H1 (cell line): ENCODE measurements at regions not wholly inside any gene's neighbourhood (a gene's known extent, or its start where the extent isn't known, plus 50 kb on each side); places are given as distances from the start of the nearest gene placed in this dataset.

Experiments
- CTCF ChIA-PET: fragments of 300-600 bp; sonication (Branson Sonifier 250); formaldehyde crosslinking; loops from one replicate; lab custom pipeline; 2021; ENCODE audit not compliant: partially characterized antibody; lab: Charles Lee
- POLR2A ChIA-PET: fragments of 300-600 bp; sonication (Branson Sonifier 250); formaldehyde crosslinking; loops from one replicate; lab custom pipeline; 2021; ENCODE audit warnings: inconsistent platforms; ENCODE audit not compliant: partially characterized antibody; lab: Charles Lee
- DNase-seq, 2 experiments: peaks; one replicate each; pipeline versions ENCODE4 v3.0.0 to v3.0.0-alpha.2; 2010 to 2022; ENCODE audit warnings: low spot score in 2 of 2, low read depth in 1 of 2, mixed read lengths in 1 of 2
- FAIRE-seq: peaks from 2 replicates; lab custom pipeline; 2011; peaks lifted over from hg19 to GRCh38; lab: Jason Lieb, UNC
- H2AFZ ChIP-seq: 2 replicates; pipeline ENCODE4 v1.8.1; 2012; ENCODE audit warnings: low read length, inconsistent platforms
- H2AK5ac ChIP-seq: 2 replicates; pipeline ENCODE4 v1.6.1; 2013; ENCODE audit warnings: low read depth, low read length
- H2BK120ac ChIP-seq: replicated peaks from 2 replicates; pipeline ENCODE3; 2013; ENCODE audit warnings: low read depth, low read length, inconsistent platforms
- H2BK12ac ChIP-seq: 2 replicates; pipeline ENCODE4 v1.6.1; 2013; ENCODE audit warnings: low read depth, low read length
- H2BK15ac ChIP-seq: 2 replicates; pipeline ENCODE4 v1.6.1; 2013; ENCODE audit warnings: low read length
- H2BK20ac ChIP-seq: 2 replicates; pipeline ENCODE4 v1.6.1; 2013; ENCODE audit warnings: low read length
- H2BK5ac ChIP-seq: 2 replicates; pipeline ENCODE4 v1.6.1; 2013; ENCODE audit warnings: low read depth, low read length
- H3K14ac ChIP-seq: 2 replicates; pipeline ENCODE4 v1.6.1; 2013; ENCODE audit warnings: inconsistent platforms; ENCODE audit not compliant: insufficient read length
- H3K18ac ChIP-seq: 2 replicates; pipeline ENCODE4 v1.6.1; 2013; ENCODE audit warnings: low read length; ENCODE audit errors: extremely low read depth
- H3K23ac ChIP-seq: 2 replicates; pipeline ENCODE4 v1.6.1; 2013; ENCODE audit warnings: inconsistent platforms; ENCODE audit not compliant: insufficient read length
- H3K23me2 ChIP-seq: 2 replicates; pipeline ENCODE4 v1.6.1; 2013; ENCODE audit warnings: low read depth, low read length
- H3K27ac ChIP-seq: 2 replicates; pipeline ENCODE4 v1.6.1; 2011; ENCODE audit warnings: low read depth, low read length, inconsistent platforms
- H3K27me3 ChIP-seq, 4 experiments: replicated peaks in 1 of 4; 1 replicate in 1 of 4; 2 replicates in 3 of 4; pipeline versions ENCODE4 v1.6.1 to v1.8.1; 2011 to 2013; ENCODE audit warnings: low read length in 3 of 4, mild to moderate bottlenecking in 3 of 4, inconsistent platforms in 2 of 4, mixed read lengths in 2 of 4, moderate library complexity in 1 of 4; ENCODE audit not compliant: control insufficient read depth in 3 of 4, insufficient read depth in 3 of 4; ENCODE audit errors: extremely low read depth in 1 of 4
- H3K36me3 ChIP-seq, 4 experiments: 2 replicates each; pipeline versions ENCODE4 v1.6.1 to v1.8.1; 2011 to 2013; ENCODE audit warnings: mild to moderate bottlenecking in 4 of 4, low read length in 3 of 4, moderate library complexity in 2 of 4, control low read depth in 1 of 4, inconsistent platforms in 1 of 4; ENCODE audit not compliant: insufficient read depth in 4 of 4, control insufficient read depth in 2 of 4
- H3K4ac ChIP-seq: replicated peaks from 2 replicates; pipeline ENCODE3; 2013; ENCODE audit warnings: low read length, low read depth, mixed read lengths, inconsistent platforms; ENCODE audit not compliant: insufficient read length
- H3K4me1 ChIP-seq, 4 experiments: replicated peaks in 1 of 4; 1 replicate in 1 of 4; 2 replicates in 3 of 4; pipeline versions ENCODE4 v1.6.1 to v1.8.1; 2011 to 2013; ENCODE audit warnings: low read length in 3 of 4, inconsistent platforms in 2 of 4, mixed read lengths in 1 of 4; ENCODE audit not compliant: insufficient read depth in 4 of 4, control insufficient read depth in 3 of 4
- H3K4me2 ChIP-seq, 2 experiments: 2 replicates each; pipeline versions ENCODE4 v1.6.1 to v1.8.1; 2011 to 2013; ENCODE audit warnings: low read depth in 2 of 2, low read length in 2 of 2, control low read depth in 1 of 2, inconsistent platforms in 1 of 2, mild to moderate bottlenecking in 1 of 2; ENCODE audit not compliant: insufficient read depth in 1 of 2
- H3K4me3 ChIP-seq, 4 experiments: fragments of 200-600, 300-600 bp in 1 of 4; sonication (generic), shearing (Covaris generic), sonication (Bioruptor Twin) in 1 of 4; 2 replicates each; pipeline versions ENCODE4 v1.5.1 to v1.8.1; 2011 to 2016; ENCODE audit warnings: low read length in 4 of 4, low read depth in 3 of 4, control low read depth in 2 of 4, inconsistent platforms in 2 of 4, mild to moderate bottlenecking in 2 of 4, mixed read lengths in 1 of 4, moderate library complexity in 1 of 4; ENCODE audit not compliant: insufficient read depth in 2 of 4; ENCODE audit errors: extremely low read depth in 1 of 4
- H3K56ac ChIP-seq: replicated peaks from 2 replicates; pipeline ENCODE3; 2013; ENCODE audit warnings: low read depth, mild to moderate bottlenecking, mixed read lengths, low read length, inconsistent platforms; ENCODE audit not compliant: insufficient read length
- H3K79me1 ChIP-seq: 2 replicates; pipeline ENCODE4 v1.6.1; 2013; ENCODE audit warnings: low read depth, low read length, control low read depth
- H3K79me2 ChIP-seq, 2 experiments: 2 replicates each; pipeline versions ENCODE4 v1.6.1 to v1.8.1; 2012 to 2013; ENCODE audit warnings: low read length in 2 of 2, mild to moderate bottlenecking in 2 of 2, inconsistent platforms in 1 of 2; ENCODE audit not compliant: insufficient read depth in 2 of 2, control insufficient read depth in 1 of 2
- H3K9ac ChIP-seq, 4 experiments: replicated peaks in 1 of 4; 1 replicate in 1 of 4; 2 replicates in 3 of 4; pipeline versions ENCODE4 v1.6.1 to v1.8.1; 2011 to 2013; ENCODE audit warnings: low read depth in 3 of 4, low read length in 3 of 4, control low read depth in 2 of 4, mild to moderate bottlenecking in 2 of 4, moderate library complexity in 2 of 4, inconsistent platforms in 1 of 4; ENCODE audit errors: extremely low read depth in 1 of 4
- H3K9me3 ChIP-seq, 2 experiments: 2 replicates each; pipeline versions ENCODE4 v1.6.1 to v1.8.1; 2012 to 2013; ENCODE audit warnings: mild to moderate bottlenecking in 2 of 2, moderate library complexity in 2 of 2, control low read depth in 1 of 2, inconsistent platforms in 1 of 2, low read depth in 1 of 2, low read length in 1 of 2, mixed read lengths in 1 of 2; ENCODE audit not compliant: insufficient read depth in 2 of 2
- H4K20me1 ChIP-seq, 2 experiments: replicated peaks in 1 of 2; 2 replicates each; pipeline versions ENCODE3 to v1.8.1; 2011 to 2013; ENCODE audit warnings: inconsistent platforms in 2 of 2, low read length in 2 of 2, mild to moderate bottlenecking in 1 of 2; ENCODE audit not compliant: insufficient read depth in 2 of 2, control insufficient read depth in 1 of 2
- H4K5ac ChIP-seq: 2 replicates; pipeline ENCODE4 v1.6.1; 2013; ENCODE audit warnings: low read length, low read depth, mixed read lengths, inconsistent platforms; ENCODE audit not compliant: insufficient read length
- H4K8ac ChIP-seq: 2 replicates; pipeline ENCODE4 v1.8.0; 2013; ENCODE audit warnings: mild to moderate bottlenecking, moderate library complexity, low read length, inconsistent platforms; ENCODE audit not compliant: insufficient read depth; ENCODE audit errors: extremely low read depth
- H4K91ac ChIP-seq: replicated peaks from 2 replicates; pipeline ENCODE3; 2013; ENCODE audit warnings: low read length, mixed read lengths, inconsistent platforms; ENCODE audit not compliant: insufficient read length
- POLR2A ChIP-seq, 2 experiments: IDR thresholded peaks; 1 replicate in 1 of 2; 2 replicates in 1 of 2; pipeline ENCODE4 v1.6.1; 2011; ENCODE audit warnings: low read depth in 2 of 2, low read length in 2 of 2, mild to moderate bottlenecking in 2 of 2; ENCODE audit errors: control extremely low read depth in 1 of 2
- SRF ChIP-seq: IDR thresholded peaks from 2 replicates; pipeline ENCODE4 v1.6.1; 2011; ENCODE audit warnings: mild to moderate bottlenecking, low read depth, low read length, moderate library complexity
- WGBS, 2 experiments: shearing (Covaris generic) in 1 of 2; methylation state at CpG; one replicate each; pipeline versions ENCODE4 v1.1.6 to v1.1.7; 2013 to 2015; ENCODE audit warnings: low lambda C conversion rate in 2 of 2, mixed read lengths in 2 of 2, inconsistent platforms in 1 of 2, low coverage in 1 of 2, missing lambda C conversion rate in 1 of 2; ENCODE audit not compliant: insufficient replicate concordance in 2 of 2, insufficient coverage in 1 of 2, insufficient read length in 1 of 2; ENCODE audit errors: extremely low coverage in 1 of 2, missing lambda C conversion rate in 1 of 2; 5-methylcytosine and 5-hydroxymethylcytosine counted together

GRCh38 chr18:42471885-42472284 is 516.9 kb downstream of the PIK3C3 start:
- no peak overlapping the region for H2BK20ac ChIP-seq
- no peak overlapping the region for H4K8ac ChIP-seq
- WGBS, 2 experiments = 93% methylated on average over 1 of the region's 1 CpG; no CpG with 5 or more reads in 1 of the 2 experiments
- H3K27ac ChIP-seq = no peak overlapping the region
- H3K36me3 ChIP-seq = no peaks in the 10 kb centered on the region
- no peaks in the 10 kb centered on the region for H3K9me3 ChIP-seq
- no peak overlapping the region for H3K4ac ChIP-seq
- no peaks in the 10 kb centered on the region for H3K4me1 ChIP-seq
- H3K27me3 ChIP-seq = no peaks in the 10 kb centered on the region
- no peak for DNase-seq
- no peak overlapping the region for H3K4me2 ChIP-seq
- no peak overlapping the region for H2BK120ac ChIP-seq
- no peak overlapping the region for H3K56ac ChIP-seq
- no peak overlapping the region for H4K91ac ChIP-seq
- H3K79me1 ChIP-seq = no peaks in the 10 kb centered on the region
- no peak overlapping the region for H3K9ac ChIP-seq
- TF ChIP-seq SRF (peak; percentile 78; the same call in 1 of the 2 replicates), POLR2A (IDR thresholded peaks at IDR 0.05; ENCODE audit: control extremely low read depth in 1 of 2, low read depth in 2 of 2, low read length in 2 of 2) (no peak)
- no peak overlapping the region for H3K4me3 ChIP-seq
- H2AFZ ChIP-seq = no peak overlapping the region
- no peak overlapping the region for H3K18ac ChIP-seq
- H4K20me1 ChIP-seq = no peaks in the 10 kb centered on the region
- H2BK5ac ChIP-seq = no peak overlapping the region
- ChIA-PET POLR2A (no interaction called here), CTCF (interaction anchor here (0.7 to 1.6 kb wide), 3 partner anchors 12 to 94 kb away, joined by 3 to 4 read pairs (median 3); no protein-coding TSS in a partner anchor)
- no peaks in the 10 kb centered on the region for H3K79me2 ChIP-seq
- H2AK5ac ChIP-seq = no peak overlapping the region
- H2BK15ac ChIP-seq = no peak overlapping the region
- no peak overlapping the region for H3K14ac ChIP-seq
- no peak overlapping the region for H3K23ac ChIP-seq
- no peak for FAIRE-seq
- H2BK12ac ChIP-seq = no peak overlapping the region
- H4K5ac ChIP-seq = no peak overlapping the region
- no peaks in the 10 kb centered on the region; the same call in 1 of the 2 replicates for H3K23me2 ChIP-seq
